ENCODE measurements at regions not wholly inside any gene's neighbourhood (a gene's known extent, or its start where the extent isn't known, plus 50 kb on each side); places are given as distances from the start of the nearest gene placed in this dataset.
A peak's percentile ranks its signal among the peaks of the same experiment; 100 is the strongest.

DNA sequence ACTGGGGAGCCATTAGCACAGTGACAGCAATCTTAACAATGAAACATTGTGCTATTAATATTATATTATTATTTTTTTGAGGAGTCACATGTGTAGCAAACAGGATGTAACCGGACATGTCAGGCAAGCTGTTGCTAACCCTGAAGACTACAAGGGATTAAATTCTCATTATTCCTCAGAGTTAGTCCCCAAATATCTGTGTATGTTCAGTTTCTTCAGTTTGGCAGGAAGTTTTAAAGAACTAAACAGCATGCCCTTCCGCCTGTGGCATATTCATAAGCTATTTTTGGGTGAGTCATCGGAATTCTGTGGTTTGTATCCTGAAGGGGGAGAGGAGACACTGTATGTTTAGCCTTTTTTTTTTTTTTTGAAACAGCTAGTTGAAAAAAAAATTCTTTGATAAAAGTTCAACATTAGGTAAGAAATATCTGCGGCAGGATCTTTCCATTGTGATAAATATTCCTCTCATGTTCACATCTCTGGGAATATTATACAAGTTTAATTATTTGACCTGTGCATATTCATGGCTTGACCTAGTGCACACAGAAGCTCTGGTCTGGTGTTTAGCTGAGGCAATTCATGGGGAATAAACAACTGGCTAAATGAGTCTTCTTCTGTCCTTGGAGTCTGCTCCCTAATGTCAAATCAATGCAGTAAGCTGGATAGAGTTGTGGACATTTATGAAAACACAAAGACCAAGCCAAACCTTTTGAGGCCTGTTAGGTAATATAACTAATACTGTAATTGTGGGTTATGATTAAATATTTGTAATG, 202.7 kb upstream of the CDKN2B start:
- Histone ChIP-seq H2BK120ac (ENCODE audit: low read depth, low read length) (no peak overlapping the region), H4K8ac (ENCODE audit: low read length) (no peak overlapping the region), H3K9me3 (ENCODE audit: control insufficient read depth, low read length) (no peaks in the 10 kb centered on the region), H3K23ac (ENCODE audit: low read length in 2 of 2) (no peak overlapping the region), H3K27me3 (ENCODE audit: control insufficient read depth in 1 of 2, insufficient read depth in 1 of 2, low read length in 2 of 2) (no peaks in the 10 kb centered on the region), H3K9ac (ENCODE audit: low read length) (peak overlapping the region; percentile 71), H2BK15ac (ENCODE audit: low read depth, poor library complexity, severe bottlenecking) (no peak overlapping the region), H3K4ac (ENCODE audit: low read depth in 1 of 2, low read length in 2 of 2) (no peak overlapping the region), H2BK5ac (ENCODE audit: low read depth, low read length, poor library complexity, severe bottlenecking) (no peak overlapping the region), H2AK5ac (ENCODE audit: low read length, severe bottlenecking) (no peak overlapping the region), H4K91ac (ENCODE audit: low read length) (no peak overlapping the region), H3K18ac (ENCODE audit: low read depth in 1 of 2, low read length in 2 of 2) (no peak overlapping the region), H2BK12ac (ENCODE audit: low read length in 2 of 2) (no peak overlapping the region), H3K14ac (ENCODE audit: low read length in 2 of 2) (no peak overlapping the region), H3K4me3 (ENCODE audit: insufficient read depth in 1 of 2, low read depth in 1 of 2, low read length in 2 of 2) (no peak overlapping the region), H3K27ac (ENCODE audit: low read length, poor library complexity, severe bottlenecking) (peak overlapping the region; percentile 95), H3K4me1 (ENCODE audit: control insufficient read depth, insufficient read depth, low read depth, low read length) (peaks cover 4% of the 10 kb centered on the region), H3K36me3 (ENCODE audit: control insufficient read depth in 1 of 2, insufficient read depth in 2 of 2, low read depth in 1 of 2, low read length in 2 of 2) (no peaks in the 10 kb centered on the region), H3K79me1 (replicated peaks; ENCODE audit: low read length, poor library complexity, severe bottlenecking) (no peaks in the 10 kb centered on the region), H3K4me2 (ENCODE audit: low read length, poor library complexity, severe bottlenecking) (no peak overlapping the region), H2AFZ (ENCODE audit: low read depth, low read length) (no peak overlapping the region)
- 0% methylated on average over 3 of the region's 4 CpGs for WGBS
- peak; percentile 95 for DNase-seq

DNA sequence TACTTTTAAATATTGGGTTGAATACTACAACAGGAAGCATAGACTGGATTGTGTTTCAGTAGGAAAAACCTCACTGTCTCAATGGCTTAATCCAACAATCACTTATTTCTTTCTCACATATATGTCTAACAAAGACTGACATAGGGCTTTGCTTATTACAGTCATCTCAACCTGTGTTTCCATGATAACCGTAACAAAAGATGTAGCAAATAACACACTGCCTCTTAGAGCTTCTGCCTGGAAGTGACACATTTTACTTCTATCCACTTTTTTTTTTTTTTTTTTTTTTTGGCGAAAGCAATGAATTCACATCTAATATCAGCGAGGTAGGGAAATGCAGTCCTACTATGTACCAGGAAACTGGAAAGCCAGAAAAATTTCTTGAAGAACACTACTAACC, 204.9 kb upstream of the CDKN2B start:
- Histone ChIP-seq H3K27ac (ENCODE audit: low read length, poor library complexity, severe bottlenecking) (peak overlapping the region; percentile 83), H3K4ac (ENCODE audit: low read depth in 1 of 2, low read length in 2 of 2) (no peak overlapping the region), H3K23ac (ENCODE audit: low read length in 2 of 2) (no peak overlapping the region), H3K9me3 (ENCODE audit: control insufficient read depth, low read length) (no peaks in the 10 kb centered on the region), H3K9ac (ENCODE audit: low read length) (peak overlapping the region; percentile 4), H3K18ac (ENCODE audit: low read depth in 1 of 2, low read length in 2 of 2) (peak overlapping the region in 1 of 2 experiments; percentile 92), H4K8ac (ENCODE audit: low read length) (no peak overlapping the region), H3K27me3 (ENCODE audit: control insufficient read depth in 1 of 2, insufficient read depth in 1 of 2, low read length in 2 of 2) (no peaks in the 10 kb centered on the region), H2AFZ (ENCODE audit: low read depth, low read length) (no peak overlapping the region), H2BK15ac (ENCODE audit: low read depth, poor library complexity, severe bottlenecking) (peak overlapping the region; percentile 28), H2AK5ac (ENCODE audit: low read length, severe bottlenecking) (no peak overlapping the region), H4K91ac (ENCODE audit: low read length) (no peak overlapping the region), H3K14ac (ENCODE audit: low read length in 2 of 2) (no peak overlapping the region), H3K36me3 (ENCODE audit: control insufficient read depth in 1 of 2, insufficient read depth in 2 of 2, low read depth in 1 of 2, low read length in 2 of 2) (no peaks in the 10 kb centered on the region), H2BK12ac (ENCODE audit: low read length in 2 of 2) (no peak overlapping the region), H3K4me2 (ENCODE audit: low read length, poor library complexity, severe bottlenecking) (no peak overlapping the region), H2BK120ac (ENCODE audit: low read depth, low read length) (no peak overlapping the region), H2BK5ac (ENCODE audit: low read depth, low read length, poor library complexity, severe bottlenecking) (no peak overlapping the region), H3K4me3 (ENCODE audit: insufficient read depth in 1 of 2, low read depth in 1 of 2, low read length in 2 of 2) (no peak overlapping the region), H3K79me1 (replicated peaks; ENCODE audit: low read length, poor library complexity, severe bottlenecking) (no peaks in the 10 kb centered on the region), H3K4me1 (ENCODE audit: control insufficient read depth, insufficient read depth, low read depth, low read length) (peaks cover 3% of the 10 kb centered on the region)
- DNase-seq, result peak; percentile 53
- 86% methylated on average over 1 of the region's 3 CpGs for WGBS

DNA sequence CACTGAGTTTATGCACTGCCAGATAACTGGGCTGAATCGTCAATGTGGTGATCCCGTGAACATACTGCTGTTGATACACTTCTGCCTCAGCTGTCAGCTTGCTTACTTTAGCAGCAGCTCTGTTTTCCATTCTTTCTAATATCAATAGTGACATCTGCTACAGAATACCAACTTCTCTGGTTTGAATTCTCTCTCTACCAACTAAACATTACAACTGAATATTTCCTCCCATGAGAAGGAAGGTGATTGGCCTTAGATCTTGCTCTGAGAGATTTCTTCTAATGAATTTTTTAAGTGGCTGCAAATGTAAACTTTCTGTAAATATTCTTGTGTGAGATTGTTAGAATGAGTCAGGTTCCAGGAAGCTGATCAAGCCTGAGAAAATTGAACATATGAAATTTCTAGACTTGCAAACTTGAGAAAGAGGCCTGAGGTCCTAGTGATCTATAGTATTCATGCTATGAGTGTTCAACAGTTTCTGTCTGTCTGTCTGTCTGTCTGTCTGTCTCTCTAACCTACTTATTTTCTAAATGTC, 205.5 kb upstream of the CDKN2B start:
- Histone ChIP-seq H3K18ac (ENCODE audit: low read depth in 1 of 2, low read length in 2 of 2) (peak overlapping the region in 1 of 2 experiments; percentile 92), H4K91ac (ENCODE audit: low read length) (peak overlapping the region; percentile 61), H3K9ac (ENCODE audit: low read length) (peak overlapping the region; percentile 4), H4K8ac (ENCODE audit: low read length) (peak overlapping the region; percentile 90), H2AFZ (ENCODE audit: low read depth, low read length) (no peak overlapping the region), H3K14ac (ENCODE audit: low read length in 2 of 2) (no peak overlapping the region), H3K4me3 (ENCODE audit: insufficient read depth in 1 of 2, low read depth in 1 of 2, low read length in 2 of 2) (no peak overlapping the region), H3K4me1 (ENCODE audit: control insufficient read depth, insufficient read depth, low read depth, low read length) (peaks cover 3% of the 10 kb centered on the region), H2BK12ac (ENCODE audit: low read length in 2 of 2) (no peak overlapping the region), H3K27ac (ENCODE audit: low read length, poor library complexity, severe bottlenecking) (peak overlapping the region; percentile 83), H3K4ac (ENCODE audit: low read depth in 1 of 2, low read length in 2 of 2) (peak overlapping the region in 1 of 2 experiments; percentile 64), H2BK5ac (ENCODE audit: low read depth, low read length, poor library complexity, severe bottlenecking) (no peak overlapping the region), H2BK120ac (ENCODE audit: low read depth, low read length) (peak overlapping the region; percentile 34), H3K79me1 (replicated peaks; ENCODE audit: low read length, poor library complexity, severe bottlenecking) (no peaks in the 10 kb centered on the region), H2BK15ac (ENCODE audit: low read depth, poor library complexity, severe bottlenecking) (peak overlapping the region; percentile 28), H3K9me3 (ENCODE audit: control insufficient read depth, low read length) (no peaks in the 10 kb centered on the region), H3K27me3 (ENCODE audit: control insufficient read depth in 1 of 2, insufficient read depth in 1 of 2, low read length in 2 of 2) (no peaks in the 10 kb centered on the region), H2AK5ac (ENCODE audit: low read length, severe bottlenecking) (no peak overlapping the region), H3K4me2 (ENCODE audit: low read length, poor library complexity, severe bottlenecking) (no peak overlapping the region), H3K36me3 (ENCODE audit: control insufficient read depth in 1 of 2, insufficient read depth in 2 of 2, low read depth in 1 of 2, low read length in 2 of 2) (no peaks in the 10 kb centered on the region), H3K23ac (ENCODE audit: low read length in 2 of 2) (no peak overlapping the region)
- 15% methylated on average over 2 of the region's 2 CpGs for WGBS
- peak; percentile 79 for DNase-seq

DNA sequence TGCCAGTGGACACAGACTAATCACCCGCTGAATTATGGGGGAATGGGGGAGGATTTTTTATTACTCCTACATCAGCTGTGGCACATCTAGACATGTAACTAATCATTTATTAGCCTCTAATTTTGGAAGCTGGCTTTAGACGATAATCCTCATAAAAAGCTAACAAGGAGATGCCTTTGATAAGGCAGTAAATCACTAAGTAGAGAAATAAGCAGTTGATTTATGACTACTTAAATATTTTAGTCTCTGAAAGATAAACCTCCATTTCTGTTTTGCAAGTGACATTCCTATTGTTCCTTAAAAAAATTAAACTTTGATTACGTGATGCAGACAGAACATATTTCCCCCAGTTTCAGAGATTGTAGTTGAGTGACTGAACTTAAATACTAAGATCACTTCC, 206.4 kb upstream of the CDKN2B start:
- no peak for DNase-seq
- H2BK120ac ChIP-seq (ENCODE audit: low read depth, low read length), result no peak overlapping the region
- WGBS, result 60% methylated on average over 1 of the region's 3 CpGs
- no peaks in the 10 kb centered on the region for H3K27me3 ChIP-seq (ENCODE audit: control insufficient read depth in 1 of 2, insufficient read depth in 1 of 2, low read length in 2 of 2)
- no peaks in the 10 kb centered on the region for H3K9me3 ChIP-seq (ENCODE audit: control insufficient read depth, low read length)
- H2BK5ac ChIP-seq (ENCODE audit: low read depth, low read length, poor library complexity, severe bottlenecking), result peak overlapping the region; percentile 12
- H3K79me1 ChIP-seq (replicated peaks; ENCODE audit: low read length, poor library complexity, severe bottlenecking), result no peaks in the 10 kb centered on the region
- no peaks in the 10 kb centered on the region for H3K36me3 ChIP-seq (ENCODE audit: control insufficient read depth in 1 of 2, insufficient read depth in 2 of 2, low read depth in 1 of 2, low read length in 2 of 2)
- H3K9ac ChIP-seq (ENCODE audit: low read length), result no peak overlapping the region
- no peak overlapping the region for H2AK5ac ChIP-seq (ENCODE audit: low read length, severe bottlenecking)
- no peak overlapping the region for H3K23ac ChIP-seq (ENCODE audit: low read length in 2 of 2)
- H4K91ac ChIP-seq (ENCODE audit: low read length), result no peak overlapping the region
- no peak overlapping the region for H2BK15ac ChIP-seq (ENCODE audit: low read depth, poor library complexity, severe bottlenecking)
- H3K4me3 ChIP-seq (ENCODE audit: insufficient read depth in 1 of 2, low read depth in 1 of 2, low read length in 2 of 2), result no peak overlapping the region
- H2AFZ ChIP-seq (ENCODE audit: low read depth, low read length), result no peak overlapping the region
- H3K14ac ChIP-seq (ENCODE audit: low read length in 2 of 2), result no peak overlapping the region
- no peak overlapping the region for H3K27ac ChIP-seq (ENCODE audit: low read length, poor library complexity, severe bottlenecking)
- H3K4me2 ChIP-seq (ENCODE audit: low read length, poor library complexity, severe bottlenecking), result no peak overlapping the region
- H3K4ac ChIP-seq (ENCODE audit: low read depth in 1 of 2, low read length in 2 of 2), result no peak overlapping the region
- no peak overlapping the region for H2BK12ac ChIP-seq (ENCODE audit: low read length in 2 of 2)
- peaks cover 3% of the 10 kb centered on the region for H3K4me1 ChIP-seq (ENCODE audit: control insufficient read depth, insufficient read depth, low read depth, low read length)
- H4K8ac ChIP-seq (ENCODE audit: low read length), result no peak overlapping the region
- H3K18ac ChIP-seq (ENCODE audit: low read depth in 1 of 2, low read length in 2 of 2), result no peak overlapping the region

Data from mesenchymal stem cell (in vitro differentiated cells and primary cell).